ENCODE measurements at regions not wholly inside any gene's neighbourhood (a gene's known extent, or its start where the extent isn't known, plus 50 kb on each side); places are given as distances from the start of the nearest gene placed in this dataset.

DNA sequence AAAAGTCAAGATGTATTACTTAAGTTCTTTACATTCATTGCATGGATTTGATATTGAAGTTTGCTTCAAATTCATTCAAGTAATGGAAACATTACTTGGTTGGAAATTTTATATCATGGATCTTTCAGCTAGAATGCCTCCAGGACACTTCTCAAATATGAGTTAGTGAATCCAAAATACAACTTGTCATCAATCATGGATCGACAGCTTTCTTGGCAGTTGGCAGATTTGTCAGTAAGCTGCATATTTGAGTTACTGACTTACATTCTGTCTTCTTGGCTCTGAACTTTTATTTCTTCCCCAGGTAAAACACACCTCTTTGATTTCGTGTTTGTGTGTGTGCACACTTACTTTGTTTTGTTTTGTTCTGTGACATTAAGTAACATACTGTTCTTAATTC, 1171.1 kb downstream of the TAF11L14 start:
- TF ChIP-seq, protein P1, sequence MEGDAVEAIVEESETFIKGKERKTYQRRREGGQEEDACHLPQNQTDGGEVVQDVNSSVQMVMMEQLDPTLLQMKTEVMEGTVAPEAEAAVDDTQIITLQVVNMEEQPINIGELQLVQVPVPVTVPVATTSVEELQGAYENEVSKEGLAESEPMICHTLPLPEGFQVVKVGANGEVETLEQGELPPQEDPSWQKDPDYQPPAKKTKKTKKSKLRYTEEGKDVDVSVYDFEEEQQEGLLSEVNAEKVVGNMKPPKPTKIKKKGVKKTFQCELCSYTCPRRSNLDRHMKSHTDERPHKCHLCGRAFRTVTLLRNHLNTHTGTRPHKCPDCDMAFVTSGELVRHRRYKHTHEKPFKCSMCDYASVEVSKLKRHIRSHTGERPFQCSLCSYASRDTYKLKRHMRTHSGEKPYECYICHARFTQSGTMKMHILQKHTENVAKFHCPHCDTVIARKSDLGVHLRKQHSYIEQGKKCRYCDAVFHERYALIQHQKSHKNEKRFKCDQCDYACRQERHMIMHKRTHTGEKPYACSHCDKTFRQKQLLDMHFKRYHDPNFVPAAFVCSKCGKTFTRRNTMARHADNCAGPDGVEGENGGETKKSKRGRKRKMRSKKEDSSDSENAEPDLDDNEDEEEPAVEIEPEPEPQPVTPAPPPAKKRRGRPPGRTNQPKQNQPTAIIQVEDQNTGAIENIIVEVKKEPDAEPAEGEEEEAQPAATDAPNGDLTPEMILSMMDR (IDR thresholded peaks at IDR 0.05; ENCODE audit: borderline replicate concordance, extremely low read depth, low read length, poor library complexity, severe bottlenecking), result no peak
- no peak for TF ChIP-seq EZH2 (IDR thresholded peaks at IDR 0.05; ENCODE audit: borderline replicate concordance, low read depth, low read length, severe bottlenecking)

Data from DND-41 (cell line).